Ovary (tissue), 3 donors: ENCODE measurements at regions not wholly inside any gene's neighbourhood (a gene's known extent, or its start where the extent isn't known, plus 50 kb on each side); places are given as distances from the start of the nearest gene placed in this dataset.

Source experiments
- EP300 ChIP-seq: sonication (generic); formaldehyde crosslinking; IDR thresholded peaks from one replicate; pipeline ENCODE4 v1.6.1; 2017; ENCODE audit warnings: antibody characterized with exemption
- POLR2A ChIP-seq: fragments of 450-650 bp; IDR thresholded peaks from one replicate; pipeline ENCODE4 v1.6.1; 2017; ENCODE audit warnings: antibody characterized with exemption, mild to moderate bottlenecking, moderate library complexity
- TF ChIP-seq, protein P1 (sequence below), 3 donors: fragments of 450-650 bp in 2 of 3; fragments of 200-600 bp in 1 of 3; IDR thresholded peaks; one replicate each; pipeline versions ENCODE4 v1.5.1 to v1.8.0; 2016 to 2022; ENCODE audit warnings: antibody characterized with exemption in 3 of 3, mild to moderate bottlenecking in 1 of 3
- donor health status: DM: no; HTN: no; CAD: no.

DNA sequence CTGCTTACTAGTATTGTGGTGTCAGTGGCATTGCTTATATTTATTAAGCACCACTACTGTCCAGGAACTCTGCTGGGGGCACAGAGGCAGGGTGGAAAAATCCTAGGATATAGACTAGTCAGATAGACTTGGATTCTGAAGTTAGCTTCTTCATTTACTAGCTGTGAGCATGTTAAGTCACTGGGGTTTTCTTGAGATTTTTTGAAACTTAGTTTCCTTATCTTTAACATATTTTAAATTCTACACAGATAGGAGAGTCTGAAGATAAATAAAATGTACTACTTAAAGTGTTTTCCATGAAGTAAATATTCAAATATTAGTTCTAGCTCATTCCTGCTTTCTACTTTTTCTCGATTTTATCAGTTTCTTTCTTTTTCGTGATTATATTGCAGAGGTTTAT, 196.9 kb upstream of the GRID2 start:
- TF ChIP-seq, protein P1, sequence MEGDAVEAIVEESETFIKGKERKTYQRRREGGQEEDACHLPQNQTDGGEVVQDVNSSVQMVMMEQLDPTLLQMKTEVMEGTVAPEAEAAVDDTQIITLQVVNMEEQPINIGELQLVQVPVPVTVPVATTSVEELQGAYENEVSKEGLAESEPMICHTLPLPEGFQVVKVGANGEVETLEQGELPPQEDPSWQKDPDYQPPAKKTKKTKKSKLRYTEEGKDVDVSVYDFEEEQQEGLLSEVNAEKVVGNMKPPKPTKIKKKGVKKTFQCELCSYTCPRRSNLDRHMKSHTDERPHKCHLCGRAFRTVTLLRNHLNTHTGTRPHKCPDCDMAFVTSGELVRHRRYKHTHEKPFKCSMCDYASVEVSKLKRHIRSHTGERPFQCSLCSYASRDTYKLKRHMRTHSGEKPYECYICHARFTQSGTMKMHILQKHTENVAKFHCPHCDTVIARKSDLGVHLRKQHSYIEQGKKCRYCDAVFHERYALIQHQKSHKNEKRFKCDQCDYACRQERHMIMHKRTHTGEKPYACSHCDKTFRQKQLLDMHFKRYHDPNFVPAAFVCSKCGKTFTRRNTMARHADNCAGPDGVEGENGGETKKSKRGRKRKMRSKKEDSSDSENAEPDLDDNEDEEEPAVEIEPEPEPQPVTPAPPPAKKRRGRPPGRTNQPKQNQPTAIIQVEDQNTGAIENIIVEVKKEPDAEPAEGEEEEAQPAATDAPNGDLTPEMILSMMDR (IDR thresholded peaks at IDR 0.05), result no peak
- TF ChIP-seq POLR2A (no peak), EP300 (no peak)
